Neural cell (in vitro differentiated cells): ENCODE measurements at regions not wholly inside any gene's neighbourhood (a gene's known extent, or its start where the extent isn't known, plus 50 kb on each side); places are given as distances from the start of the nearest gene placed in this dataset.
"Not testable (repeated sequence)": the region's sequence is repeated elsewhere in the genome, so short reads cannot be mapped to it uniquely, and the experiment has no call there.

Source experiments
- H2AFZ ChIP-seq: fragments of 200-600, 300-800 bp; sonication (generic), shearing (Covaris generic); 2 replicates; pipeline ENCODE4 v1.6.0; 2014; ENCODE audit warnings: low read depth, mild to moderate bottlenecking, antibody characterized with exemption, low read length, moderate library complexity
- H3F3A ChIP-seq: fragments of 200-600 bp; shearing (Covaris generic); 2 replicates; pipeline ENCODE4 v1.6.1; 2016; ENCODE audit warnings: mild to moderate bottlenecking, moderate library complexity, mixed read lengths, antibody characterized with exemption, low read length; ENCODE audit not compliant: insufficient read depth, poor library complexity, severe bottlenecking
- H3K27ac ChIP-seq: fragments of 200-600, 300-800 bp; sonication (generic), shearing (Covaris generic); 2 replicates; pipeline ENCODE4 v1.5.1; 2014; ENCODE audit warnings: mild to moderate bottlenecking, low read length, moderate library complexity
- H3K27me3 ChIP-seq: fragments of 300-800, 200-600 bp; sonication (generic), shearing (Covaris generic); 2 replicates; pipeline ENCODE4 v1.6.0; 2014; ENCODE audit warnings: mild to moderate bottlenecking, low read depth, low read length, moderate library complexity; ENCODE audit not compliant: insufficient read depth
- H3K36me3 ChIP-seq: fragments of 300-800, 200-600 bp; sonication (generic), shearing (Covaris generic); 2 replicates; pipeline ENCODE4 v1.5.1; 2014; ENCODE audit warnings: mild to moderate bottlenecking, antibody characterized with exemption, low read length, moderate library complexity; ENCODE audit not compliant: insufficient read depth
- H3K4me2 ChIP-seq: fragments of 300-800, 200-600 bp; sonication (generic), shearing (Covaris generic); 2 replicates; pipeline ENCODE4 v1.6.0; 2014; ENCODE audit warnings: mild to moderate bottlenecking, low read length
- H3K4me3 ChIP-seq: fragments of 300-800, 200-600 bp; sonication (generic), shearing (Covaris generic); 2 replicates; pipeline ENCODE4 v1.5.1; 2014; ENCODE audit warnings: mild to moderate bottlenecking, low read length, moderate library complexity
- H3K79me2 ChIP-seq: fragments of 200-600 bp; shearing (Covaris generic); replicated peaks from 2 replicates; pipeline ENCODE4 v1.6.0; 2014; ENCODE audit warnings: mild to moderate bottlenecking, low read length, moderate library complexity; ENCODE audit not compliant: insufficient read depth
- H3K9ac ChIP-seq: fragments of 300-800, 200-600 bp; sonication (generic), shearing (Covaris generic); 2 replicates; pipeline ENCODE4 v1.6.1; 2016; ENCODE audit warnings: mild to moderate bottlenecking, low read length, mixed read lengths
- H3K9me2 ChIP-seq: fragments of 200-600 bp; shearing (Covaris generic); 2 replicates; pipeline ENCODE4 v1.6.1; 2016; ENCODE audit warnings: mild to moderate bottlenecking, low read length, mixed read lengths; ENCODE audit not compliant: insufficient read depth
- H3K9me3 ChIP-seq: fragments of 200-600, 300-800 bp; sonication (generic), shearing (Covaris generic); 2 replicates; pipeline ENCODE4 v1.6.1; 2016; ENCODE audit warnings: mild to moderate bottlenecking, mixed run types, low read length, moderate library complexity, mixed read lengths
- H4K20me1 ChIP-seq: fragments of 200-600 bp; shearing (Covaris generic); 2 replicates; pipeline ENCODE4 v1.6.1; 2016; ENCODE audit warnings: mild to moderate bottlenecking, mixed run types; ENCODE audit not compliant: insufficient read depth
- EP300 ChIP-seq: fragments of 450-650 bp; conservative IDR thresholded peaks from 2 replicates; pipeline ENCODE4 v1.6.1; 2014; ENCODE audit warnings: antibody characterized with exemption, mild to moderate bottlenecking, moderate library complexity; ENCODE audit not compliant: poor library complexity, severe bottlenecking
- EZH2 ChIP-seq: fragments of 200-600, 300-800 bp; shearing (Covaris generic), sonication (generic); IDR thresholded peaks from 2 replicates; pipeline ENCODE4 v1.6.1; 2014; ENCODE audit warnings: antibody characterized with exemption, low read length, borderline replicate concordance, mild to moderate bottlenecking; ENCODE audit not compliant: insufficient read depth, poor library complexity, severe bottlenecking
- MXI1 ChIP-seq: fragments of 450-650 bp; conservative IDR thresholded peaks from 2 replicates; pipeline ENCODE4 v1.6.1; 2014; ENCODE audit warnings: antibody characterized with exemption, mild to moderate bottlenecking; ENCODE audit not compliant: poor library complexity, severe bottlenecking
- POLR2AphosphoS5 ChIP-seq: IDR thresholded peaks from 2 replicates; pipeline ENCODE4 v1.6.1; 2012
- RAD21 ChIP-seq: fragments of 450-650 bp; conservative IDR thresholded peaks from 2 replicates; pipeline ENCODE4 v1.6.1; 2014; ENCODE audit warnings: antibody characterized with exemption, mild to moderate bottlenecking, moderate library complexity
- SMC3 ChIP-seq: fragments of 450-650 bp; conservative IDR thresholded peaks from 2 replicates; pipeline ENCODE4 v1.6.1; 2014; ENCODE audit warnings: antibody characterized with exemption, mild to moderate bottlenecking, moderate library complexity; ENCODE audit not compliant: poor library complexity
- TAF1 ChIP-seq: IDR thresholded peaks from 2 replicates; pipeline ENCODE4 v1.6.1; 2012; ENCODE audit warnings: low read depth
- TF ChIP-seq, protein P1 (sequence below): fragments of 450-650 bp; IDR thresholded peaks from 2 replicates; pipeline ENCODE4 v1.5.1; 2014; ENCODE audit warnings: antibody characterized with exemption, mild to moderate bottlenecking, moderate library complexity; ENCODE audit not compliant: poor library complexity, severe bottlenecking
- TF ChIP-seq, protein P2 (sequence below): IDR thresholded peaks from 2 replicates; pipeline ENCODE4 v1.6.1; 2012; ENCODE audit warnings: borderline replicate concordance

DNA sequence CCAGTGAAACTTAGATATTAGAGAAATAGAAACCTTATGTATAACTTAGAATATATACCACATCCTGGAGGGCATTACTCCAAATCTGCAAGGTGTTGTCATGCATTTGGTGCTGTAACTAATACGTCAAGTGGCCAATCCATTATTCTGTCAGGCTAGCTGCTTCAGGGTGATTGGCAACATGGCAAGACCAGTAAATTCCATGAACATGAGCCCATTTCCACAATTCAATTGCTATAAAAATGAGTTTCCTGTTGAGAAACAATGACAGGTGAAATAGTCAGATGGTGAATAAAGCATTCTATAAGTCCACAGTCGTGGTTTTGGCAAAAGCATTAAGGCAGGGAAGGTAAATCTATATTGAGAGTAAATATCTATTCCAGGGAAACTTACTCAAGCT is 566.0 kb downstream of the ADGRL2 start:
- H3K27ac ChIP-seq: no peak overlapping the region
- no peak overlapping the region for H2AFZ ChIP-seq
- H4K20me1 ChIP-seq: no peaks in the 10 kb centered on the region
- no peak overlapping the region for H3K4me2 ChIP-seq
- H3K9me3 ChIP-seq: no peaks in the 10 kb centered on the region
- no peaks in the 10 kb centered on the region for H3K9me2 ChIP-seq
- H3K36me3 ChIP-seq: no peaks in the 10 kb centered on the region
- no peaks in the 10 kb centered on the region for H3F3A ChIP-seq
- no peak overlapping the region for H3K9ac ChIP-seq
- H3K27me3 ChIP-seq: no peaks in the 10 kb centered on the region
- no peak for TF ChIP-seq MXI1
- TF ChIP-seq POLR2AphosphoS5: no peak
- TF ChIP-seq EP300: no peak
- TF ChIP-seq EZH2: no peak
- no peak for TF ChIP-seq SMC3
- no peak for TF ChIP-seq RAD21
- TF ChIP-seq, protein P1, sequence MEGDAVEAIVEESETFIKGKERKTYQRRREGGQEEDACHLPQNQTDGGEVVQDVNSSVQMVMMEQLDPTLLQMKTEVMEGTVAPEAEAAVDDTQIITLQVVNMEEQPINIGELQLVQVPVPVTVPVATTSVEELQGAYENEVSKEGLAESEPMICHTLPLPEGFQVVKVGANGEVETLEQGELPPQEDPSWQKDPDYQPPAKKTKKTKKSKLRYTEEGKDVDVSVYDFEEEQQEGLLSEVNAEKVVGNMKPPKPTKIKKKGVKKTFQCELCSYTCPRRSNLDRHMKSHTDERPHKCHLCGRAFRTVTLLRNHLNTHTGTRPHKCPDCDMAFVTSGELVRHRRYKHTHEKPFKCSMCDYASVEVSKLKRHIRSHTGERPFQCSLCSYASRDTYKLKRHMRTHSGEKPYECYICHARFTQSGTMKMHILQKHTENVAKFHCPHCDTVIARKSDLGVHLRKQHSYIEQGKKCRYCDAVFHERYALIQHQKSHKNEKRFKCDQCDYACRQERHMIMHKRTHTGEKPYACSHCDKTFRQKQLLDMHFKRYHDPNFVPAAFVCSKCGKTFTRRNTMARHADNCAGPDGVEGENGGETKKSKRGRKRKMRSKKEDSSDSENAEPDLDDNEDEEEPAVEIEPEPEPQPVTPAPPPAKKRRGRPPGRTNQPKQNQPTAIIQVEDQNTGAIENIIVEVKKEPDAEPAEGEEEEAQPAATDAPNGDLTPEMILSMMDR: no peak
- TF ChIP-seq, protein P2, sequence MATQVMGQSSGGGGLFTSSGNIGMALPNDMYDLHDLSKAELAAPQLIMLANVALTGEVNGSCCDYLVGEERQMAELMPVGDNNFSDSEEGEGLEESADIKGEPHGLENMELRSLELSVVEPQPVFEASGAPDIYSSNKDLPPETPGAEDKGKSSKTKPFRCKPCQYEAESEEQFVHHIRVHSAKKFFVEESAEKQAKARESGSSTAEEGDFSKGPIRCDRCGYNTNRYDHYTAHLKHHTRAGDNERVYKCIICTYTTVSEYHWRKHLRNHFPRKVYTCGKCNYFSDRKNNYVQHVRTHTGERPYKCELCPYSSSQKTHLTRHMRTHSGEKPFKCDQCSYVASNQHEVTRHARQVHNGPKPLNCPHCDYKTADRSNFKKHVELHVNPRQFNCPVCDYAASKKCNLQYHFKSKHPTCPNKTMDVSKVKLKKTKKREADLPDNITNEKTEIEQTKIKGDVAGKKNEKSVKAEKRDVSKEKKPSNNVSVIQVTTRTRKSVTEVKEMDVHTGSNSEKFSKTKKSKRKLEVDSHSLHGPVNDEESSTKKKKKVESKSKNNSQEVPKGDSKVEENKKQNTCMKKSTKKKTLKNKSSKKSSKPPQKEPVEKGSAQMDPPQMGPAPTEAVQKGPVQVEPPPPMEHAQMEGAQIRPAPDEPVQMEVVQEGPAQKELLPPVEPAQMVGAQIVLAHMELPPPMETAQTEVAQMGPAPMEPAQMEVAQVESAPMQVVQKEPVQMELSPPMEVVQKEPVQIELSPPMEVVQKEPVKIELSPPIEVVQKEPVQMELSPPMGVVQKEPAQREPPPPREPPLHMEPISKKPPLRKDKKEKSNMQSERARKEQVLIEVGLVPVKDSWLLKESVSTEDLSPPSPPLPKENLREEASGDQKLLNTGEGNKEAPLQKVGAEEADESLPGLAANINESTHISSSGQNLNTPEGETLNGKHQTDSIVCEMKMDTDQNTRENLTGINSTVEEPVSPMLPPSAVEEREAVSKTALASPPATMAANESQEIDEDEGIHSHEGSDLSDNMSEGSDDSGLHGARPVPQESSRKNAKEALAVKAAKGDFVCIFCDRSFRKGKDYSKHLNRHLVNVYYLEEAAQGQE: no peak
- TF ChIP-seq TAF1: no peak
- H3K79me2 ChIP-seq: no peaks in the 10 kb centered on the region
- no peak overlapping the region for H3K4me3 ChIP-seq

DNA sequence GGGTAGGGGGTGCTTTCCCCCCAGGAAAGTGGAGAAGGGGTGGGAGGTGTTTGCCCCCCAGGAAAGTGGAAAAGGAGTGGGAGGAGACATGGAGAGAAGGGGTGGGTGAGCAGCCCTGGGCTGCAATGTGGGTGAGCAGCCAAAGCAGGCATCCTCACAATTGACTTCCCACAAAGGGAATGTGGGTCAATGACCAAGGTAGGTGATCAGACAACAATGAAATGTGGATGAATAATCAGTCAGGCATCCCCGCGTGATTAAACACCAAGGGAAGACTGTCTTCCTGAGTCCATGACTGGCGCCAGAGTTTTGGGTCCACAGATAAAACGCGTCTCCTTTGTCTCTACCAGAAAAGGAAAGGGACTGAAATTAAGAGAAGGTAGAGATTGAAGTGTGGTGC is 558.8 kb downstream of the ADGRL2 start:
- H3K4me2 ChIP-seq, H3K36me3 ChIP-seq, H3K27me3 ChIP-seq: not testable (repeated sequence)

DNA sequence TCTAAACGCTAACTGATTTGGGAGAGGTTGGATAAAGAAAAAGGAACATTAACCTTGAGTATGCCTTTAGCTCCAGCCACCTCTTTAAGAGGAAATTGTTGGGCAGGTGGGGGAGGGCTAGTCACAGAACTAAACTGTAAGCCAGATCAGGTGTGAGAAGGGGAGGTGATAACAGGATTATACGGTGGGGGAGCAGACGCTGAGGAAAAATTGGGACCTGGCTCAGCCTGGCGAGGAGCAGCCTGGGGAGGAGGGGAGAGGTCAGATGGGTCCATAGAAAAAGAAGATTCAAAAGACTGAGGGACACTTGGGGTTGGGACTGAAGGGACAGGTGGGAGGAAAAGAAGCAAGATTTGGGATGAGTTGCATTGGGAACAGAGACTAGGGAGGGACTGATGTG is 558.0 kb downstream of the ADGRL2 start:
- not testable (repeated sequence) for H3K9me2 ChIP-seq, H3K4me2 ChIP-seq, H3F3A ChIP-seq, H3K4me3 ChIP-seq, H4K20me1 ChIP-seq, H3K36me3 ChIP-seq, H3K27ac ChIP-seq, H3K9me3 ChIP-seq, H3K79me2 ChIP-seq, H2AFZ ChIP-seq, H3K27me3 ChIP-seq, H3K9ac ChIP-seq

More for the DNA sequence above, 558.8 kb downstream of the ADGRL2 start:
- not testable (repeated sequence) for H3K9ac ChIP-seq, H2AFZ ChIP-seq, H3K4me3 ChIP-seq, H4K20me1 ChIP-seq, H3K79me2 ChIP-seq, H3K9me3 ChIP-seq, H3K27ac ChIP-seq, H3K9me2 ChIP-seq, H3F3A ChIP-seq

DNA sequence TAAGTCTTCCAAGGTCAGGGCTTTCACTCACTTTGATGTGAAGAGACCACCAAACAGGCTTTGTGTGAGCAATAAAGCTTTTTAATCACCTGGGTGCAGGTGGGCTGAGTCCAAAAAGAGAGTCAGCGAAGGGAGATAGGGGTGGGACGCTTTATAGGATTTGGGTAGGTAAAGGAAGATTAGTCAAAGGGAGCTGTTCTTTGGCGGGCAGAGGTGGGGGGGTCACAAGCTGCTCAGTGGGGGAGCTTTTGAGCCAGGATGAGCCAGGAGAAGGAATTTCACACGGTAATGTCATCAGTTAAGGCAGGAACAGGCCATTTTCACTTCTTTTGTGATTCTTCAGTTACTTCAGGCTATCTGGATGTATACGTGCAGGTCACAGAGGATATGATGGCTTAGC is 553.8 kb downstream of the ADGRL2 start:
- not testable (repeated sequence) for H3K9me2 ChIP-seq, H2AFZ ChIP-seq, H3K9ac ChIP-seq, H3F3A ChIP-seq, H3K79me2 ChIP-seq, H3K4me2 ChIP-seq, H3K27ac ChIP-seq, H3K27me3 ChIP-seq, H3K9me3 ChIP-seq, H4K20me1 ChIP-seq, H3K36me3 ChIP-seq, H3K4me3 ChIP-seq
